NCI-H1694 (cell line): ENCODE measurements at regions not wholly inside any gene's neighbourhood (a gene's known extent, or its start where the extent isn't known, plus 50 kb on each side); places are given as distances from the start of the nearest gene placed in this dataset.

ENCODE experiments used
- DNase-seq: peaks from one replicate; lab custom pipeline; 2025; lab: John Stamatoyannopoulos, UW

- DNase-seq: no peak
These were observed 73.4 kb upstream of the GAREM1 start for GRCh38 chr18:32544088-32544487.

- no peak for DNase-seq
These were observed 71.6 kb upstream of the GAREM1 start for GRCh38 chr18:32542221-32542798.

- DNase-seq: no peak
These were observed 60.4 kb upstream of the GAREM1 start for GRCh38 chr18:32530947-32531651.

GRCh38 chr18:32529722-32530420, 59.2 kb upstream of the GAREM1 start:
- no peak for DNase-seq

- no peak for DNase-seq
These were observed 50.1 kb upstream of the GAREM1 start for GRCh38 chr18:32520771-32521170.
